COLO668 (cell line): ENCODE measurements at regions not wholly inside any gene's neighbourhood (a gene's known extent, or its start where the extent isn't known, plus 50 kb on each side); places are given as distances from the start of the nearest gene placed in this dataset.

ENCODE experiments used
- DNase-seq: peaks from one replicate; lab custom pipeline; 2025; ENCODE audit not compliant: unreplicated experiment; lab: John Stamatoyannopoulos, UW

DNA sequence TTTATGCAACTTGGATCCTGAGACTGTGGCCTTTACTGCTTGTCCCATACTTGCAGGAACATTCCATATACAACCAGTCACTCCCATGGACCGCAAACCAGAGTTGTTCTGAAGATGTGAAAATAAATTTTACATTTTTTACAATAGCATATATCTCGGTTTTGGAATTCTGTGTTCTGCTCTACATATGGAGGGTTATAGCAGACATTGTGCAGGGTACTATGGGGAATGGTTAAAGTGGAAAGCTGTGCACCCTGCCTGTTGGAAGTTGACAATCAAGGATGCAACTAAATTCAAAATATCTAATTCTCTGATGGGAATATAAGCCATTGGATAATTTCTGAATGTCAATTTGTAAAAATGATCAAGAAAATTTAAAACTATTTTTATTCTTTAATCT, 603.3 kb downstream of the RAB28 start:
- DNase-seq: no peak

DNA sequence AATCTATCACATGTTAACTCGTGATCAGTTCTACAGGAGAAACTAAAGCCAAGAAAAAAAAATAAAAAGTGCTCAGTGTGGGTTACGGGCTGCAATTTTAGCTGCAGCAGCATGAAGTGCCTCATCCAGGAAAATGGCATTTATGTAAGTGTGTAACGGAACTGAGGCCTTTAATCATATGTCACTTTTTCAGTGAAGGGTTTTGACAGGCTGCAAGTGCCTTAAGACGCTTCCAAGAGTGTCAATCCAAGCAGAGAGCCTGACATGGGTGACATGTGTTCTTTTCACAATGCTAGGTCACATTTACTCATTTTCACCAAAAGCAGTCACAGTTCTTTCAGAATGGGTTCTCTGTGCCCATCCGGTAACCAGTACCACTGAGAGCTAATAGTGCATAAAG, 604.6 kb downstream of the RAB28 start:
- no peak for DNase-seq

DNA sequence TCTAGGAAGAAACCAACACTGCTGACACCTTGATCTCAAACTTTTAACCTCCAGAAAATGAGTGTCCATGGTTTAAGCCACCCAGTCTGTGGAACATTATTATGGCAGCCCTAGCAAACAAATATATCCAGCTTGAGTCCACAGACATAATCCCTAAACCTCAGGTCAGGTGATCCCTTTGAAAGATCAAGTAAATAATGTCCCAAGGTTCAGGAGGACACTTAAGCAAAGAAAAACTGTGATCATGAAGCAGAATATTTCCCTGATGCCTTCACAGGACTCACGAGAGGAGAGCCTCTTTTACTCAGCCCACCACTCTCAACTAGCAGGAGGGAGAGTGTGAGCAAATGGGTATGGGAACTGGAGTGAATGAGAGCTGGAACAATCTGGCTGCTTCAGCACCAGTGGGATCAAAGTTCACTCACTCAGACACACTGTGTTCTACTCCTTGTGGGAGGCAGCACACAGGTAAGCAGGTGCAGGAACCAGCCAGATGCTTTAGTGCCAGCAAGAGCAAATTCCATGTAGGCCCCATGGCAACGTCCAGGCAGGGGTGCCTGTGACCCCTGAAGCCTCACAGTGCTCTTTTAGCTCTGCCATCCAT, 608.4 kb downstream of the RAB28 start:
- peak; percentile 54 for DNase-seq

DNA sequence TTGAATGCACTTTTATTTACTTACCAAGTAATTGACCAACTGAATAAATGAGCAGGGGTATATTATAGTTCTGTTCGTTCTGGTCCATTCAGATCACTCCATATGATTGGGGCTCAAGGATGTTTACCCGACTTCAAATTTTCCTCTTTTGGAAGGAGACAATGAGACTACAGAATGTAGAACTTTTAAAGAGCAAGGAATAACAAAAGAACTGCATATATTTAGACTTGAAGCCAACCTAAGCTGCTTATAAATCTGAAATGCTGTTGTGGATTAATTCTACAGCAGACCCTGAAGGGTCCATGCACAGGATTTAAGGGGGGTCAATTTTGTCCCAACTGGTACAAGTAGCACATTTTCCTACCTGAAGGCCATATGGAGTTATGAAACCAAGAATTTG, 610.8 kb downstream of the RAB28 start:
- DNase-seq: no peak

DNA sequence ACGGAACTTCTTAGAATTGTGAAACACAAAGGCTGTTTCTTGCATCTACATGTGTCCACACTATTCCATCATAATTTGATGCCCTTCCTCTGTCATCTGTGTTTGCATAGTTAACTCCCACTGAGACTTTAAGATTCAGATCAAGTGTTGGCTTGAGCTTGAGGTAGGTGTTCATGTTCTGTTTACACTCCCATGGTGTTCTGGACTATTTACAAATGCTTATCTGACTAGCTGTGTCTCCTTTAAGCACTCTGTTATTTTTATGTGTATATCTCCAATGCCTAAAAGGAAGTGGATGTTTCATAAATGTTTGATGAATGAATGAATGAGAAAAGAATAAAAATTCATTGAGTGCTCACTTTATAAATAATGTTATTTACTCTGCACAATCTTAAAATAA, 622.7 kb downstream of the RAB28 start:
- DNase-seq: no peak

DNA sequence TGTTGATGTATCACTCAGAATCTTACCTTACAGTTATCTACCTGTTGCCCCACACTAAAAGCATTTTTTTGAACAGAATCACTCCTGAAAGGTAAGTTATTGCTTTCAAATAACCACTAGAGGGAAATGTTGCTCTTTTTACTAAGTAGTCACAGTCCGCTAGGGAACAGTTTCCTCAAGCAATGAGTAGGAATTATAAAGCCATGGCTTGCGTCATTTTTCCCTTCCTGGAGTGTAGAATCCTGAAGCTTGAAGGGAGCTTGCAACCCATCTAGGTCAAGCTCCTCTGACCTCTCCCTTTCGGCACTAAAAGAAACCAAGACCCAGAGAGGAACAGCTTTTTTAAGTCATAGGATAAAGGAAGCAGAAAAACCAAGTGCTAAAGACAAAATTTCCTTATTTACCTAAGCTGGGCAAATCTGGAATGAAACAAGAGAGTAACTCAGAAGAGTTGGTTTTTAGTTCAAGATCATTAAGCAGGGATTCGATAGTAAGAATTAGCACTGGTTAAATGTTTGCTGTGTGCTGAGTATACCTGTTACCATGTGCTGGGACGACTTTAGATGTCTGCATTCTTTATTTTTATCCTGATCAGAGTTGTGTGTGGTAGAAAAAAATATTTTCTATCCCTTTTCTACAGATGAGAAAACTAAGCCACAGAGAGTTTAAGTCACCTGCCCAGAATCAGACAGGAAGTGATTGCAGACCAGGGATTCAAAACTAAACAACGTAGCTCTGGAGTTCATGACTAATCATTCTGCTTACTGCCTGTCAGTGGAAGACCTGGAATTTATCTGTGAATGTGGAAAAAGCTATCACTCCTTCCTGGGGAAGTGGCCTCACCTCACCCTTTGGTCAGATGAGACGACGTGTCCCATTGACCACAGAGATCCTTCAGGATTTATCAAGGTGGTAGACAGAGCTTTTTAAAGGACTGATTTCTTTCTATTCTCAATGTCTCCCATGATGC, 631.5 kb downstream of the RAB28 start:
- peak; percentile 25 for DNase-seq

DNA sequence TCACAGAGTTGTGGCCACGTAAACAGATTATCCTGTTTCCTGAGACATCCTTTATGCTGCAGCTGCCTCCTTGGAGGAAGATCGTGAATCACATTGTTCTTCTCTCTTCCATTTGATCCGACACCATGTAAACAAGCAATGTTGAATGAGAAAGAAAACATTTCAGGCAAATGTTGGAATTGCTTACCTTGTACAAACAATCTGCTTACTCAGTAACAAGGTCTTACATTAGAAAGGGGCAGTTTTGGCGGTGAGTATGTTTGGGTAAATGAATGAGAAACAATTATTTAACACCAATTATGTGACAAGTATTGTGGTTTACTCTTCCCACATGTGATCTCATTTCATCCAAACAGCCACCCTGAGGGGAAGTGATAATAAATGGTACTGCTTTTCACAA, 637.8 kb downstream of the RAB28 start:
- no peak for DNase-seq

DNA sequence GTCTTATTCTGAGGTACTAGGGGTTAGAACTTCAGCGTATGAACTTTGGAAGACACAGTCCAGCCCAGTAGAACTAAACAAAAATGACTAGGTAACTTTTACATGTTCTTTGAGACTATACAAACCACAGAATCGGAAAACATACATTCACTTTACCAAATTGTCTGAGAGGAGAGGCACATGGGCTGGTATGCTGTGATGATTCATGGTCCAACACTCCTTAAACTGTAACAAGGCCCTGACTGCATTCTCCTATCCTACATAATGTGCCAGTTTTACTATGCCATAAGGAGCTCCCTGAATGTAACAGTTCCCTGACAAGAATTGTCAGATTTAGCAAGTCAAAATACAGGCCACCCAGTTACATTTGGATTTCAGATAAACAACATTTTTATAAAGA, 640.0 kb downstream of the RAB28 start:
- DNase-seq: no peak

DNA sequence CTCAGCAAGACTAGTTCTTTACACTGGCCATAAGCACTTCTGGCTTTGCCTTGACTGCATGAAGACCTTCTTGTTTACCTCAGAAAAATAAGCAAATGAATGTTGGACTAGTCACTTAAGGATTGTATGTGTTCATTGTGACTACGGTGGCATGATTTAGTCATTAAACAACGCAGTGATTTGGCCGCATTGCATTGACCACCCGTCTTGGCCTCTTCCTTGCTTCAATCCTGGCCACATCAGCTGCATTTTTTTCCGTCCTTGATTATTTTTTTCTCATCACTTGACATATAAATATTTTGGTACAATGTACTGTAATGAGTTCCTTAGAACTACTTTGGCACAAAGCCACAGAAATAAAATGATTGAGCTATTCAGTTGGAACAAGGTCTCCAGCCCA, 656.2 kb downstream of the RAB28 start:
- DNase-seq: no peak

DNA sequence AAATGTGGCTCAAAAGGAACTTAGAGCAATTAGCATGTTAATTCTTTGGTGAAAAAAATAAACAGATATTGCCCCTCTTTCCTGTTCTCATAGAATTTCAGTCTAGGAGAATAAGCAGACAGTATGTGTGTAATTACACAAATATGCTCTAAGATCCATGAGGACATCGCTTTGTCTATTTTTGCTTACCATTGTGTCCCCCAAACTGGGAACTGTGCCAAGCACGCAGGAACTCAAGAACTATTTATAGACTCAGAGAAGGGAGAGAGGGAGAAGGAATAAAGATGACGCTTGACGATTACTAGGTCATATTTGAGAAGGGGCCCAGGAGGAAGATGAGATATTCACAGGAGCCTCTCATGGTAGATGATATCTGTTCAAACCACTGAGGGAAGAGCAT, 692.6 kb downstream of the RAB28 start:
- peak; percentile 73 for DNase-seq

DNA sequence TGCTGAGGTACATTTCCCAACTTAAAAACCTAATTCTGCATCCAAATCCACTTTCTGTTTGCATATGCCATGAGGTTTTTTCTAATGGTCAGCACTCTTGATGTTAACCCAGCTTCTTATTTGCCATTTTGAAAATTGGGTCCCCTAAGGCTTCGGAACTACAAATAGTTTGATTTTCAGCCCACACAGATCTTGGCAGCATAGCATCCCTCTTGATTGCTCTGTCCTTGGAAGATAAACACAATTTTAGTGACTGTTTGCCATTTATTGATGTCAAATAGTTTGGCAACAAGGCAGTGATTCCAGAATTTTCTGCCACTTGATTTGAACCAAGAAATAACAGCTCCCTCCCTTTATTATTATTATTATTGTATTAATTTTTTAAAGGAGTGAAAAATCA, 696.9 kb downstream of the RAB28 start:
- DNase-seq: no peak

DNA sequence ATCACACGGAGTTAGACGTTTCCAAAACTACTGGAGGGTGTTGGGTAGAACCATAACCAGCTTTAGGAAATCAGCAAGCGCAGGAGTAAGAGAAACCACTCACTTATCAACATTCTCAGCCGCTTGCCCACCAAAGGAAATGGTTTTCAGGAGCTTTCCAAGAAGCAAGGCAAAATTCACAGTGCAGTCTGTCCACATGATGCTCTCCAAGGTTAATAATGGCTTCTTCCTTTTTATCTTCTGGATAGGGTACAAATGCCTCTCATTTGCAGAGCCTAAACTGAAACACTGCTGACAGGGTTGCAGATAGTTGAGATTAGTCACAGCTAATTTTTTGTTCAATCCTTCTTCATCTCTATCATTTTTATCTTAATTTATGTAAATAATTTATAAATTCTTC, 705.4 kb downstream of the RAB28 start:
- DNase-seq: no peak

DNA sequence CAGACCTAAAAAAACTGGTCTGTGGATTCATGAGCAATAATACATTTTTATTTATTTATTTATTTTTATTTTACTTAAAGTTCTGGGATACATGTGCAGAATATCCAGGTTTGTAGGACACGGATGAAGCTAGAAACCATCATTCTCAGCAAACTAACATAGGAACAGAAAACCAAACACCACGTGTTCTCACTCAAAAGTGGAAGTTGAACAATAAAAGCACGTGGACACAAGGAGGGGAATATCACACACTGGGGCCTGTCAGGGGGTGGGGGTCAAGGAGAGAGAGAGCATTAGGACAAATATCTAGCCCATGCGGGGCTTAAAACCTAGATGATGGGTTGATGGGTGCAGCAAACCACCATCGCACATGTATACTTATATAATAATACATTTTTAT, 705.9 kb downstream of the RAB28 start:
- no peak for DNase-seq

DNA sequence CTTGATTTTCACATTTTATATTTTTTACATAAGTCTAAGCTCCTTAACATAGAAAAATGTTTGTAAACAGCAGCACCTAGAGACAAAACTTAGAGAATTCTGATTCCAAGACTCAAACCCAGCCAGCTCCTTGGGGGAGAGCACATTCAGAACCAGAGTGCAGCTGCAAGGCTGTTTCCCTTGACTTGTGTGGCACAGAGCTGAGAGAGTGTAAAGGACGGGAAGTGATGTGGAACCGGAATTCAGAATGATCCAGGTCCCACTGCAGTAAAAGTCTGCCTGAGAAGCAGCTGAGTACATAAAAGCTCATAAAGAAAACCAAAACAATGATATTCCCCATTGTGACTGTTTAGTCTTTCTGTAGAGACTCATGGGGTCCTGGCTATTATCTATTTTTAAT, 713.8 kb downstream of the RAB28 start:
- peak; percentile 56 for DNase-seq

DNA sequence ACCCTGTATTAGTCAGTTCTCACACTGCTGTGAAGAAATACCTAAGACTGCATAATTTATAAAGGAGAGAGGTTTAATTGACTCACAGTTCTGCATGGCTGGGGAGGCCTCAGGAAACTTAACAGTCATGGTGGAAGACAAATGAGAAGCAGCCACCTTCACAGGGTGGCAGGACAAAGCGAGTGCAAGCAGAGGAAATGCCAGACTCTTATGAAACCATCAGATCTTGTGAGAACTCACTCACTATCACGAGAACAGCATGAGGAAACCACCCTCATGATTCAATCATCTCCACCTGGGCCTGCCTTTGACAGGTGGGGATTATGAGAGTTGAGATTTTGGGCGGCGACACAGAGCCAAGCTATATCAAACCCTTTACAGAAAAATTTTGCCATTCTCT, 722.4 kb downstream of the RAB28 start:
- no peak for DNase-seq

DNA sequence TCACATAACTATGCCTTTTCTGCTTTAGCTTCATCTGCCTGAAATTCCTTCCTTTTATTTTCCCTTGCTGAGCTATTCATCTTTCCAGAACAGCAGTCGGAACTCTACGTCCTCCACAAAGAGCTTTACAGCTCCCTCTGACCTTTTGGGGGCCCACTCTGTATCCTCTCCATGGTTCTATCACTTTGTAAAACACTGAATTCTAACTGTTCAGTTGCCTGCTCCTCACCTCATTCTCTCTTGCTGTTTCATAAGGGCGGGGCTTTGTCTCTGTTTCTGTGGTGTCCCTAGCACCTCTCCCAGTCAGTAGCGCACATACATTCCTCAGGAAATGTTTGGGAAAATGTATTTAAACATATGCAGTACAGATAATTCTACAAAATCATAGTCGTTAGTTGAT, 737.0 kb downstream of the RAB28 start:
- no peak for DNase-seq

DNA sequence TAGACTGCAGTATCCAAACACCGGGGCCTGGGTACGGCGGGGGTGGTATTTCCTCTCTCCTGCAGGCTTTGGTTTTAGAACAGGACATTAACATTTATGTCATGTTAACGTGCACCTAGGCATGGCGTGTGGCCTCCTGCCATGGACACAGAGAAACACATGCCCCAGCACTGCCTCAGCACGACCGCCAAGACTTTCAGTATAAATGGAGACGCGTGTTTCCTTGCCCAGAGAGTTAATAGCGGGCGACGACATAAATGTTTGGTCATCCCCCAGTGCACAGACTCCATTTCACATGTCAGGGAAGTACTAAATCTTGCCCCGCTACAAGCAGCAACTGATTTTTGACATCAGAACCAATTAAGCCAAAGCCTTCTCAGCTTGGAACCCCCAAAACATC, 737.9 kb downstream of the RAB28 start:
- no peak for DNase-seq

DNA sequence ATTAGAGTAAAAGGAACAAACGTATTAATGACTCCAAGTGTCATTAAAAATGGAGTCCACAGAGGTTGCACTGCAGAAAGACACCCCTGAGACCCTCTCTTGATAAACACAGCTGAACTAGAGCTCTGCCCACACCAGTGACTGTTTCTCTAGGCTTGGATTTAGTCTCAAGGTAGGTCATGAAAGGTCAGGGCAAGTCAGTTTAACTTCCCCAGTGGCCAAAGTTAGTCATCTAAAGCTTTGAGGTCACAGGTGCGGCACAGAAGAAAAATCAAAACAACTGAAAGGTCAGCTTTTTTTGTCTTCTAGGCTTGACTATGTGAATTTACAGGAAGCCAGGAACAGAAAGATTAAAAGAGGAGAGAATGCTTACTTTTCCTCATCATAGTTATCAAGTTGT, 749.6 kb downstream of the RAB28 start:
- no peak for DNase-seq

DNA sequence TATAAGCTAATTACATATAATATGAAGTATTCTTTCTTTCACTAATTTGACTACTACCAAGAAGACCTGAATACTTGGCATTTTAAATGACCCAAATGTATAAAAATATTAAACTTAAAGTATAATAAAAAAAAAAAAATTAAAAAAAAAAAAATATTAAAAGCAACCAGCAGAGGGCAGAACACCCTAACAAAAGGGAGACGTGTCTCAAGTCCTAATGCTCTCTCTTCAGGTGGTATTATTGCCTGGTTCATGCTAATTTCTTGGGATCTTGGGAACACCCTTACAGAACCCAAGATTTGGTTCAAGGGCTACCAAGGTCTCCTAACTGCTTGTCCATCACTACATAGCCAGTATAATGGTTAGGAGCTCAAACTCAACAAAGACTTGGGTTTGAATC, 754.8 kb downstream of the RAB28 start:
- DNase-seq: no peak

DNA sequence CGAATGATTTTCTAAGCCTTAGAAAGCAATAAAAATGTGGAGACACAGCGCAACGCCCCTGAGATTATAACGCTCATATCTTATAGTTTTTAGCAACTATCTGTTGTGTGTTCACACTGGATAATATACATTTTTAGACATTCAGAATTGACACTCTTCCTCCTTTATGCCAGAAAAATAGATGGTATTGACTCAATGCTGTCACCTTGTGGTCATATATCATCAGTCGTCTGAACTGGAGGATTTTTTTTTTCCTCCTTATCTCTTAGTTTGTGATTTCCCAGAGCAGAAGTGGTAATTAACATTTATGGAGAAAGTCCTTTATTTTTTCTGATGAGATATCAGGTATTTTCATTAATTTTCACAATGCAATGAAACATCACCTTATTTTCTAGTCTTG, 759.6 kb downstream of the RAB28 start:
- DNase-seq: no peak

DNA sequence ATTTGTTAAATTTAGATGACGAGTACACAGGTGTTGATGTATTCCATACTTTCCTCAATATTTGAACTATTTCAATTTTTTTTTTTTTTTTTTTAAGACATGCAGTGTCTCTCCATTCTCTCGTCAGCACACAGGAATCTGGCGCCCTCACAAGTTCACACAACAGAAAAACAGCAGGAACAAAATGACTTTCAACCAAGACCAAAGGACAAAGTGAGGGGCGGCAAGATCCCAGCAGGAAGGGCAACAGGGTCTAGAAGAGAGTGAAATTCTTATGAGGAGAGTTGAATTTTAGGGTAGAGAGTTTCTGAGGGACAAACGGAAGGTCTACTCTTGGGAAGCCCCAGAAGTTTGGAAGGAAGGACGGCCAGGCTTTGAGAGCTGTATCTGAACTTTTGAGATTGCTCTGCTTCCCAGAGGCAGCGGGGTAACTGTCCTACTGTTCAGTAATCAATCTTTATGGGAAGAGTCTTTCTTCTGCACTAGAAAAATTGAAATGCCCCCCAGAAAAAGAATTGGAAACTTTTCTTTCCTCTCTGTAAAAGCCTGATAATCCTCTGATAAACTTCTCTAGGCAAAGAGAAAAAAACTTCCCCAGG, 760.2 kb downstream of the RAB28 start:
- no peak for DNase-seq

DNA sequence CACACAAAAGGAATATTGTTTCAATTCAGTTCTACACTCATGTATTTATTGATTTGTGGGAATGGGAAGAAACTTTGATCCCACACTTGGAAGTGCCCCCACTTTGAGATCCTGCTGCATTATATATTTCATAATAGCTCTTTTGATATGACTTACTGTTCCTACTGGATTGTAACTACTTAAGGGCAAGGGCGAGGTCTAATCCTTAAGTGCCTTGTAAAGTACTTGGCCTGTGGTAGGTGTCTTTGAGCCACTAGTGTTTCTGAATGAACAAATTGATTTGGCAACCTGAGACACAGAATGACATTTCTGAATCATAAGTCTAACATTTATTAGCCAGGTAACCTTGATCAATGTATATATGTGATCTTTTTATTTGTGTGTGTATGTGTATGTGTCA, 767.2 kb downstream of the RAB28 start:
- DNase-seq: no peak
